Stimulated activated CD8-positive, alpha-beta memory T cell treated with anti-CD3 and anti-CD28 coated beads, Interleukin-15, amount 100 ng/mL, for 48 hours (primary cell): ENCODE measurements at regions not wholly inside any gene's neighbourhood (a gene's known extent, or its start where the extent isn't known, plus 50 kb on each side); places are given as distances from the start of the nearest gene placed in this dataset.

Source experiments
- DNase-seq, 2 donors: peaks; one replicate each; pipeline ENCODE4 v3.0.0-alpha.2; 2020; ENCODE audit warnings: low read depth in 2 of 2

- DNase-seq, result no peak
Measured at GRCh38 chr7:156456032-156456431, 184.5 kb upstream of the RNF32 start.

GRCh38 chr7:156450473-156450872 is 190.1 kb upstream of the RNF32 start:
- no peak for DNase-seq

- DNase-seq, result no peak
Measured at GRCh38 chr7:156448918-156449317, 191.7 kb upstream of the RNF32 start.

- DNase-seq, result no peak
Measured at GRCh38 chr7:156446990-156447389, 193.6 kb upstream of the RNF32 start.

- DNase-seq, result no peak
Measured at GRCh38 chr7:156445997-156446761, 194.4 kb upstream of the RNF32 start.

- no peak for DNase-seq
Measured at GRCh38 chr7:156442516-156442915, 198.1 kb upstream of the RNF32 start.

- no peak for DNase-seq
Measured at GRCh38 chr7:156440456-156440855, 200.1 kb upstream of the RNF32 start.

- no peak for DNase-seq
Measured at GRCh38 chr7:156438011-156438410, 202.6 kb upstream of the RNF32 start.

- DNase-seq, result no peak
Measured at GRCh38 chr7:156437021-156437614, 203.5 kb upstream of the RNF32 start.

GRCh38 chr7:156435486-156436231 is 204.9 kb upstream of the RNF32 start:
- DNase-seq, result no peak

GRCh38 chr7:156434706-156435105 is 205.9 kb upstream of the RNF32 start:
- DNase-seq, result no peak

- no peak for DNase-seq
Measured at GRCh38 chr7:156432018-156432417, 208.6 kb upstream of the RNF32 start.

GRCh38 chr7:156430109-156430508 is 210.5 kb upstream of the RNF32 start:
- no peak for DNase-seq

- DNase-seq, result no peak
Measured at GRCh38 chr7:156429514-156429913, 211.1 kb upstream of the RNF32 start.

- no peak for DNase-seq
Measured at GRCh38 chr7:156423876-156424275, 216.7 kb upstream of the RNF32 start.

GRCh38 chr7:156420496-156420895 is 220.1 kb upstream of the RNF32 start:
- DNase-seq, result no peak

- DNase-seq, result no peak
Measured at GRCh38 chr7:156419782-156420181, 220.8 kb upstream of the RNF32 start.

- DNase-seq, result no peak
Measured at GRCh38 chr7:156402255-156402654, 238.3 kb upstream of the RNF32 start.

- DNase-seq, result no peak
Measured at GRCh38 chr7:156401617-156402016, 239.0 kb upstream of the RNF32 start.

- DNase-seq, result no peak
Measured at GRCh38 chr7:156400046-156400445, 240.5 kb upstream of the RNF32 start.

GRCh38 chr7:156397249-156397648 is 243.3 kb upstream of the RNF32 start:
- DNase-seq, result no peak

GRCh38 chr7:156389116-156389692 is 251.4 kb upstream of the RNF32 start:
- no peak for DNase-seq

- no peak for DNase-seq
Measured at GRCh38 chr7:156386097-156386496, 254.5 kb upstream of the RNF32 start.
